SK-N-SH (cell line): ENCODE measurements at regions not wholly inside any gene's neighbourhood (a gene's known extent, or its start where the extent isn't known, plus 50 kb on each side); places are given as distances from the start of the nearest gene placed in this dataset.

Experiments
- CTCF ChIA-PET: fragments of 300-600, 350-600 bp; formaldehyde crosslinking; extraction: SDS; loops from one replicate; lab custom pipeline; 2021; lab: Yijun Ruan, JAX
- POLR2A ChIA-PET: fragments of 350-600 bp; sonication (Branson Sonifier 250); formaldehyde crosslinking; extraction: SDS; loops from one replicate; lab custom pipeline; 2020; ENCODE audit warnings: antibody characterized with exemption, inconsistent platforms; lab: Yijun Ruan, JAX
- DNase-seq: peaks from one replicate; pipeline ENCODE4 v3.0.0; 2012
- H2AFZ ChIP-seq: fragments of 200-600 bp; sonication (generic); 2 replicates; pipeline ENCODE4 v1.8.1; 2016; ENCODE audit warnings: antibody characterized with exemption, mild to moderate bottlenecking, low read depth
- H3F3A ChIP-seq: fragments of 200-600 bp; sonication (generic); replicated peaks from 2 replicates; pipeline ENCODE3; 2016; ENCODE audit warnings: antibody characterized with exemption, mild to moderate bottlenecking; ENCODE audit not compliant: insufficient read depth
- H3K27ac ChIP-seq, 2 experiments: fragments of 200-500 bp in 1 of 2; fragments of 200-600 bp in 1 of 2; sonication (Bioruptor generic) in 1 of 2; sonication (generic), shearing (Covaris generic) in 1 of 2; 2 replicates each; pipeline versions ENCODE4 v1.5.1 to v1.6.1; 2014 to 2016; ENCODE audit warnings: low read depth in 2 of 2, inconsistent platforms in 1 of 2, low read length in 1 of 2, mild to moderate bottlenecking in 1 of 2, mixed read lengths in 1 of 2
- H3K27me3 ChIP-seq: fragments of 200-600 bp; sonication (generic), shearing (Covaris generic); 2 replicates; pipeline ENCODE4 v1.6.1; 2016; ENCODE audit warnings: mixed run types; ENCODE audit not compliant: insufficient read depth
- H3K36me3 ChIP-seq, 2 experiments: fragments of 200-500 bp in 1 of 2; fragments of 200-600 bp in 1 of 2; sonication (Bioruptor generic) in 1 of 2; sonication (generic) in 1 of 2; replicated peaks in 1 of 2; 2 replicates each; pipeline versions ENCODE3 to v1.5.1; 2014 to 2016; ENCODE audit warnings: low read length in 1 of 2, mild to moderate bottlenecking in 1 of 2; ENCODE audit not compliant: insufficient read depth in 2 of 2, control insufficient read depth in 1 of 2
- H3K4me1 ChIP-seq, 2 experiments: fragments of 200-500 bp in 1 of 2; fragments of 200-600 bp in 1 of 2; sonication (Bioruptor generic) in 1 of 2; sonication (generic), shearing (Covaris generic) in 1 of 2; 2 replicates each; pipeline versions ENCODE4 v1.5.1 to v1.6.1; 2014 to 2016; ENCODE audit warnings: low read depth in 1 of 2, low read length in 1 of 2, mixed run types in 1 of 2; ENCODE audit not compliant: insufficient read depth in 2 of 2, control insufficient read depth in 1 of 2
- H3K4me2 ChIP-seq: fragments of 200-600 bp; sonication (generic), shearing (Covaris generic); 2 replicates; pipeline ENCODE4 v1.6.1; 2017; ENCODE audit warnings: mixed run types
- H3K4me3 ChIP-seq, 2 experiments: fragments of 200-500 bp in 1 of 2; fragments of 200-600 bp in 1 of 2; sonication (Bioruptor generic) in 1 of 2; sonication (generic), shearing (Covaris generic) in 1 of 2; 2 replicates each; pipeline versions ENCODE4 v1.5.1 to v1.8.1; 2014 to 2016; ENCODE audit warnings: low read depth in 2 of 2, inconsistent platforms in 1 of 2, low read length in 1 of 2, mild to moderate bottlenecking in 1 of 2, mixed read lengths in 1 of 2, moderate library complexity in 1 of 2
- H3K79me2 ChIP-seq: fragments of 200-600 bp; sonication (generic); 2 replicates; pipeline ENCODE4 v1.8.1; 2017; ENCODE audit warnings: mild to moderate bottlenecking; ENCODE audit not compliant: insufficient read depth
- H3K9ac ChIP-seq: fragments of 200-600 bp; sonication (generic); 2 replicates; pipeline ENCODE4 v1.6.1; 2017; ENCODE audit warnings: mixed run types
- H3K9me2 ChIP-seq: fragments of 200-600 bp; sonication (generic); 2 replicates; pipeline ENCODE4 v1.6.1; 2017; ENCODE audit warnings: mixed run types
- H3K9me3 ChIP-seq: fragments of 200-600 bp; sonication (generic); 2 replicates; pipeline ENCODE4 v1.6.1; 2017; ENCODE audit warnings: mixed run types, mild to moderate bottlenecking, moderate library complexity
- H4K20me1 ChIP-seq: fragments of 200-600 bp; sonication (generic); 2 replicates; pipeline ENCODE4 v1.6.1; 2017; ENCODE audit warnings: mild to moderate bottlenecking, mixed run types; ENCODE audit not compliant: insufficient read depth
- CHD2 ChIP-seq: fragments of 150-350 bp; IDR thresholded peaks from 2 replicates; pipeline ENCODE4 v1.6.1; 2018; ENCODE audit warnings: low read length; ENCODE audit not compliant: partially characterized antibody
- ELF1 ChIP-seq: IDR thresholded peaks from 2 replicates; pipeline ENCODE4 v1.4.0; 2012
- EZH2phosphoT487 ChIP-seq: fragments of 200-600 bp; sonication (generic); IDR thresholded peaks from 2 replicates; pipeline ENCODE4 v1.6.1; 2017; ENCODE audit warnings: low read depth, mixed run types, mild to moderate bottlenecking, antibody characterized with exemption, moderate library complexity, borderline replicate concordance
- GABPA ChIP-seq: IDR thresholded peaks from 2 replicates; pipeline ENCODE4 v1.4.0; 2012; ENCODE audit warnings: low read depth, mild to moderate bottlenecking
- GATA2 ChIP-seq: sonication (generic); formaldehyde crosslinking; IDR thresholded peaks from 2 replicates; pipeline ENCODE4 v1.5.0; 2020; ENCODE audit warnings: mild to moderate bottlenecking, missing genetic modification reagents
- JUND ChIP-seq: IDR thresholded peaks from 2 replicates; pipeline ENCODE4 v1.4.0; 2012
- MXI1 ChIP-seq: IDR thresholded peaks from 2 replicates; pipeline ENCODE4 v1.6.1; 2012; ENCODE audit warnings: mild to moderate bottlenecking, low read depth, low read length, improper control_type of control experiment
- NRF1 ChIP-seq: IDR thresholded peaks from 2 replicates; pipeline ENCODE4 v1.6.1; 2012; ENCODE audit warnings: low read depth, mild to moderate bottlenecking, low read length
- POLR2AphosphoS5 ChIP-seq: IDR thresholded peaks from 2 replicates; pipeline ENCODE4 v1.6.1; 2012; ENCODE audit warnings: low read depth, low read length
- RCOR1 ChIP-seq: fragments of 150-350 bp; IDR thresholded peaks from 2 replicates; pipeline ENCODE4 v1.6.1; 2017; ENCODE audit warnings: antibody characterized with exemption, low read length
- RFX5 ChIP-seq: IDR thresholded peaks from 2 replicates; pipeline ENCODE4 v1.6.1; 2012; ENCODE audit warnings: mild to moderate bottlenecking, improper control_type of control experiment, low read length
- SIN3A ChIP-seq: IDR thresholded peaks from 2 replicates; pipeline ENCODE4 v1.6.1; 2012; ENCODE audit warnings: low read depth, mild to moderate bottlenecking, low read length, moderate library complexity, borderline replicate concordance
- SMC3 ChIP-seq: IDR thresholded peaks from 2 replicates; pipeline ENCODE4 v1.6.1; 2012; ENCODE audit warnings: low read depth, low read length, improper control_type of control experiment
- TAF1 ChIP-seq: IDR thresholded peaks from 2 replicates; pipeline ENCODE4 v1.6.1; 2012; ENCODE audit warnings: low read depth, mild to moderate bottlenecking, low read length, moderate library complexity, borderline replicate concordance
- TCF12 ChIP-seq: IDR thresholded peaks from 2 replicates; pipeline ENCODE4 v1.4.0; 2012
- TEAD4 ChIP-seq: IDR thresholded peaks from 2 replicates; pipeline ENCODE4 v1.4.0; 2012; ENCODE audit warnings: mild to moderate bottlenecking, borderline replicate concordance; ENCODE audit not compliant: insufficient read depth
- WGBS: methylation state at CpG from one replicate; pipeline ENCODE4 v1.1.6; 2017; ENCODE audit warnings: low lambda C conversion rate; 5-methylcytosine and 5-hydroxymethylcytosine counted together
- TF ChIP-seq, protein P1 (sequence below): IDR thresholded peaks from 2 replicates; pipeline ENCODE4 v1.4.0; 2012; ENCODE audit warnings: low read depth, borderline replicate concordance
- TF ChIP-seq, protein P2 (sequence below): fragments of 150-350 bp; IDR thresholded peaks from 2 replicates; pipeline ENCODE4 v1.6.1; 2017; ENCODE audit warnings: antibody characterized with exemption, low read length, low read depth, borderline replicate concordance
- TF ChIP-seq, protein P3 (sequence below): fragments of 150-350 bp; IDR thresholded peaks from 2 replicates; pipeline ENCODE4 v1.6.1; 2016; ENCODE audit warnings: mild to moderate bottlenecking, low read depth, low read length

DNA sequence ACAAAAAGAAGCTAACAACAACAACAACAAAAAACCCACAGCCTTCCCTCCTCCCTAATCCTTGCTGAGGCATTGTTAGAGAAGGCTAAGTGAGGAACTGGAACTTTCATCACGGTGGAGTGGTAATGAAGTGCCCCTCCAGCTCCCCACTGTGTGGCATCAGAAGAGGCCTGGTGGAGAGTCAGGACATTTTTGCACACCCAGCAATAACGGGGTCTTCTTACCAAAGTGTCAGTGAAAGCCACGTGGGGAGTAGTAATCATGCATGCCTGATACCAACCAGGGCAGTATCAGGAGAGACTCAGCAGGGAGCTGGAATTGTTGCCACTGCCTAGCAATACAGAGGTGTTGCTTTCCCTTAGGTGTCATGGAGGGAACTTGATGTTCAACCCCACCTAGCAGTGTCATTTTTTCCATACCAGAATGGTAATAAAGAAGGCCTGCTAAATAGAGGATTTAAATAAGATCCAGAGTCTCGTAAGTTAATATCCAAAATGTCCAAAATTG is 299.7 kb upstream of the RGS6 start:
- peaks cover 19% of the 10 kb centered on the region for H3F3A ChIP-seq
- H3K27ac ChIP-seq: no peak overlapping the region
- ChIA-PET CTCF (interaction anchor here (1.0 kb wide), 1 partner anchor 310 kb away, joined by 3 read pairs; no protein-coding TSS in a partner anchor), POLR2A (no interaction called here)
- 0 out of 2 replicates have a peak, but pooled peaks cover 5% of the 10 kb centered on the region for H3K9me3 ChIP-seq
- no peak overlapping the region for H3K4me3 ChIP-seq
- no peak for DNase-seq
- peaks cover 0 to 26% of the 10 kb centered on the region in 2 experiments for H3K36me3 ChIP-seq
- no peaks in the 10 kb centered on the region for H3K27me3 ChIP-seq
- peaks cover 15% of the 10 kb centered on the region; the same call in 1 of the 2 replicates for H3K79me2 ChIP-seq
- 100% methylated on average over 3 of the region's 4 CpGs for WGBS
- no peak overlapping the region for H2AFZ ChIP-seq
- H4K20me1 ChIP-seq: no peaks in the 10 kb centered on the region
- no peak overlapping the region for H3K9ac ChIP-seq
- H3K4me1 ChIP-seq: peaks cover 12% of the 10 kb centered on the region in 2 experiments
- TF ChIP-seq RFX5 (no peak), SMC3 (no peak), NRF1 (no peak), JUND (no peak), TAF1 (no peak), GABPA (no peak), TEAD4 (no peak), GATA2 (no peak), EZH2phosphoT487 (no peak), RCOR1 (no peak), MXI1 (no peak), SIN3A (no peak), ELF1 (no peak), TCF12 (no peak)
- TF ChIP-seq, protein P1, sequence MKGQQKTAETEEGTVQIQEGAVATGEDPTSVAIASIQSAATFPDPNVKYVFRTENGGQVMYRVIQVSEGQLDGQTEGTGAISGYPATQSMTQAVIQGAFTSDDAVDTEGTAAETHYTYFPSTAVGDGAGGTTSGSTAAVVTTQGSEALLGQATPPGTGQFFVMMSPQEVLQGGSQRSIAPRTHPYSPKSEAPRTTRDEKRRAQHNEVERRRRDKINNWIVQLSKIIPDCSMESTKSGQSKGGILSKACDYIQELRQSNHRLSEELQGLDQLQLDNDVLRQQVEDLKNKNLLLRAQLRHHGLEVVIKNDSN: no peak
- TF ChIP-seq, protein P2, sequence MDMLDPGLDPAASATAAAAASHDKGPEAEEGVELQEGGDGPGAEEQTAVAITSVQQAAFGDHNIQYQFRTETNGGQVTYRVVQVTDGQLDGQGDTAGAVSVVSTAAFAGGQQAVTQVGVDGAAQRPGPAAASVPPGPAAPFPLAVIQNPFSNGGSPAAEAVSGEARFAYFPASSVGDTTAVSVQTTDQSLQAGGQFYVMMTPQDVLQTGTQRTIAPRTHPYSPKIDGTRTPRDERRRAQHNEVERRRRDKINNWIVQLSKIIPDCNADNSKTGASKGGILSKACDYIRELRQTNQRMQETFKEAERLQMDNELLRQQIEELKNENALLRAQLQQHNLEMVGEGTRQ: no peak
- TF ChIP-seq, protein P3, sequence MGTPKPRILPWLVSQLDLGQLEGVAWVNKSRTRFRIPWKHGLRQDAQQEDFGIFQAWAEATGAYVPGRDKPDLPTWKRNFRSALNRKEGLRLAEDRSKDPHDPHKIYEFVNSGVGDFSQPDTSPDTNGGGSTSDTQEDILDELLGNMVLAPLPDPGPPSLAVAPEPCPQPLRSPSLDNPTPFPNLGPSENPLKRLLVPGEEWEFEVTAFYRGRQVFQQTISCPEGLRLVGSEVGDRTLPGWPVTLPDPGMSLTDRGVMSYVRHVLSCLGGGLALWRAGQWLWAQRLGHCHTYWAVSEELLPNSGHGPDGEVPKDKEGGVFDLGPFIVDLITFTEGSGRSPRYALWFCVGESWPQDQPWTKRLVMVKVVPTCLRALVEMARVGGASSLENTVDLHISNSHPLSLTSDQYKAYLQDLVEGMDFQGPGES: no peak
- H3K9me2 ChIP-seq: no peaks in the 10 kb centered on the region
- no peak overlapping the region for H3K4me2 ChIP-seq

DNA sequence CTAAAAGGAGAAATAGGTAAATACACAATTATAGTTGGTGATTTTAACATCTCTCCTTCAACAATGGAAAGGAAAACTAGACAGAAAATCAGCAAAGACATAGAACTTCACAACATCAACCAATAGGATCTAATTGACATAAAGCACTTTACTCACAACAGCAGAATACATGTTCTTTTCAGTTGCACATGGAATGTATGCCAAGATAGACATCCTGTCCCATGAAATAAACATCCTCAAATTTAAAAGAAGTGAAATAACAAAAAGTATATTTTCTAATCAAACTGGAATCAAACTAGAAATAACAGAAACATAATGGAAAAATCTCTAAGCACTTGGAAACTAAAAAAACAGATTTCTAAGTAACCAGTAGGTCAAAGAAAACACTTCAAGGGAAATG is 296.2 kb upstream of the RGS6 start:
- no peak overlapping the region for H3K4me3 ChIP-seq
- H3K27me3 ChIP-seq: no peaks in the 10 kb centered on the region
- no peaks in the 10 kb centered on the region for H3K9me2 ChIP-seq
- H3K9ac ChIP-seq: no peak overlapping the region
- CTCF ChIA-PET: no interaction called here
- DNase-seq: no peak
- no peaks in the 10 kb centered on the region for H3K4me1 ChIP-seq
- H2AFZ ChIP-seq: no peak overlapping the region
- H4K20me1 ChIP-seq: no peaks in the 10 kb centered on the region
- TF ChIP-seq JUND (no peak), POLR2AphosphoS5 (no peak), RFX5 (no peak), CHD2 (no peak)
- TF ChIP-seq, protein P1: no peak
- TF ChIP-seq, all 33 proteins: peak for 0
- POLR2A ChIA-PET: no interaction called here
- Histone ChIP-seq H3K36me3 (peaks cover 0 to 36% of the 10 kb centered on the region in 2 experiments), H3K9me3 (0 out of 2 replicates have a peak, but pooled peaks cover 5% of the 10 kb centered on the region), H3K4me2 (no peak overlapping the region), H3K27ac (no peak overlapping the region), H3F3A (no peaks in the 10 kb centered on the region), H3K79me2 (peaks cover 12% of the 10 kb centered on the region; the same call in 1 of the 2 replicates)
